GM20431 (cell line): ENCODE measurements at regions not wholly inside any gene's neighbourhood (a gene's known extent, or its start where the extent isn't known, plus 50 kb on each side); places are given as distances from the start of the nearest gene placed in this dataset.

Experiments
- in situ Hi-C: fragments of 300-500 bp; cut with MseI, MboI; formaldehyde crosslinking; loops from one replicate; pipeline ENCODE4 v1.15.0; 2020; ENCODE audit warnings: low sequenced_read_pairs; ENCODE audit not compliant: unreplicated experiment

DNA sequence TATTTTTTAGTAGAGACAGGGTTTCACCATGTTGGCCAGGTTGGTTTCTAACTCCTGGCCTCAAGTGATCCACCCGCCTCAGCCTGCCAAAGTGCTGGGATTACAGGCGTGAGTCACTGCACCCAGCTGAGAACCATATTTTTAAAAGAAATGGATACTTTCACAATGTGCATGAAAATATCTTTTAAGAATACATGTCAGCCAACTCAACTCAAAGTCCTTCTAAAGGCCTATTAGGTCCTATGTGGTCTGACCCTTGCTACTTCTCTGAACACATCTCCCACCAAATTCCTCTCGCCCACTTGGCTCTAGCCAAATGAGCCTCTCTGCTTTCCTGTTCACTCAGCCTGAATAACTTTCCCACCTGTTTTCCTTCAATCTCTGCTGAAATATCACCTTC, 119.6 kb downstream of the MTX2 start:
- in situ Hi-C loops: no loop called here

DNA sequence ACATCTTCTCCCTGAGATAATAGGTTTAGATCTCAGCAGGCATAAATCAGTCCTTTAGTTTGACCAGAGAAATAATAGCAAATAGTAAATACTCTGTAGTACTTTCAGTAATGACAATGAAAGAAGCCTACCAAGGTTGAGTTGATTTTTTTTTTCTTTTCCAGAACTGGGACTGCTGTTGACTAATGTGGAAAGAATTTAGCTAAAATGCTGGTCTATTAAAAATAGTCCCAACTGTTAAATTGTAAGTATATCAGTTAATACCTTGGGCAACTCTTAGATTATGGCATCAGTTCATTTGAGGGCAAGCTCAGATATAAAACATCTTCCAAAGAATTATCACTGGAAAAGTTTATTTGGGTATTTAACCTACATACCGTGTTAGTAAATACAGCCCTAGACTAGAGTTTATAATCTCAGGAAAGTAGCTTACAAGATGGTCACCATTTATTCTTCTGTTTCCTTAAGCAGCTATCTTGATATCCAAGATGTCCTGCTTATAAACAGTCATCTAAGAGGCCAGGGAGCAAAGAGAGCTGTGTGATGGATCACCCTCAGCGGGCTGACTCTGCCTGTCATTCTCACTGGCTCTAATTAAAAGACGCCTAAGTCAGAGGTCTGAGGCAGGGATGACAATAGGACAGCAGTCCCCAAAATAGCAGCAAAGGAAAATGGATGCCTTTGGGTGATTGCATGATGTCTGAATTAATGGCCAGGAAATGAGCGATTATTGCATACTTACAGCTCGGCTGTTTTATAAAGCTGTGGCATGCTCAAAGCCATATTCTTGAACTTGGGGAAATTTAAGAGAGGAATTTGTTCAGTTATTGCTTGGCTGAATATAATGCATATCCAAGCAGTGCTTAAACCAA, 121.3 kb downstream of the MTX2 start:
- in situ Hi-C loops: no loop called here

DNA sequence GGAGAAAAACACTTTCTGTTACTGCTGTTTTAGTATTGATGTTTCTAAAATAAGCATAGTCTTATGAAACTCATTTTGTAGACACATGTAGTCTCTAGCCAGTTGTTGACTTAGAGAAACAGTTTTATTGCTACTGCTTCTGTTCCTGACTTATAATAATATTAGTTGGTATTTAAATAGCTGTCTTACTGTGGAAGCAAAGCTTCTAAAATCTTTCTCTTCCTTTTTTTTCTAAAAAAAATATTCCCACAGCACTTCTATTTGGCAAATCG, 121.8 kb downstream of the MTX2 start:
- in situ Hi-C loops: no loop called here

DNA sequence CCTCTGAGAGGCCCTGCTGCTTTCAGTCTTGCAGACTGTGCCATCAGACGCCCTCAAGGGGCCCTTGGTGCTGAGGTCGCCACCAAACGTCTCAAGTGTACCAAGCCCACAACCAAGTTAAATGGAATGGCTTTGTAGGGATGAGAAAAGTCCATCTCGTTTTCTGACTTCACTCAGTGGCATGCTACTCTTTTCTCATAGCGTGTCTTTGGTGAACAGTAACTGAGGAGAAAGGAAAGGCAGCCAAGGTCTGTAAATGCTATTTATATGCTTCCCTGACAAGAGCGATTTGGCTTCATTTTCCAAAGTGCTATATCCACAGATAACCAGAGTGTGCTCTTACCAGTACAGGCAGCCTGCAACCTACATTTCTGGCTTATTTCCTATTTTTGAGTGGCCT, 123.0 kb downstream of the MTX2 start:
- in situ Hi-C loops: no loop called here

DNA sequence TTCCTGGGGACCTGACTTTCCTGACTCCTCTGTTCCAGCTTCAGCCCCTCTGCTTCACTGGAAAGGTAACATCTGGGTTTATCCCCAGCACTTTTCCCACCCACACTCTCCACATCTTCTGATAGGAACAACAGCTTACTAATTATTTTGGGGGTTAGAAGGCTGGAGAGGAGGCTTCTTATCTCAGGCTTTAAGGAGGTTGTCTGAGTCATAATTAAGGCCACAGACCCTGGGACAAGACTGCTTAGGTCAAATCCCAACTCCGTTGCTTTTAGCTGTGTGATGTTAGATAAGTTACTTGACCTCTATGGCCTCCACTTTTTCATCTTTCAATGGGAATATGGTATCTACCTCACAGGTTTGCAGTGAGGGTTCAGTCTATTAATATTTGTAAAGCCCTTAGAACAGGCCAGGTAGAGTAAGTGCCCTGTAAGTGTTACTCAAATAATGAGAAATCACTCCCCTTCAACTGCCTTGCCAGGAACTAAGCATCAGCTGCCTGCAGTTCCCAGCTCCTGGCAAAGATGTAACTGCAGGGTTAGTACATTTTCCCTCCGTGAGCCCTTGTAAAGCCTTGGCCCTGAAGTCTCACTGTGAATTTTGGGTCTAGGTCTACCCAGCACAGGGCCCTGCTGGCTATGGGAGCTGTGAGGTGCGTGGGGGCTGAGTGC, 123.6 kb downstream of the MTX2 start:
- in situ Hi-C loops: no loop called here

DNA sequence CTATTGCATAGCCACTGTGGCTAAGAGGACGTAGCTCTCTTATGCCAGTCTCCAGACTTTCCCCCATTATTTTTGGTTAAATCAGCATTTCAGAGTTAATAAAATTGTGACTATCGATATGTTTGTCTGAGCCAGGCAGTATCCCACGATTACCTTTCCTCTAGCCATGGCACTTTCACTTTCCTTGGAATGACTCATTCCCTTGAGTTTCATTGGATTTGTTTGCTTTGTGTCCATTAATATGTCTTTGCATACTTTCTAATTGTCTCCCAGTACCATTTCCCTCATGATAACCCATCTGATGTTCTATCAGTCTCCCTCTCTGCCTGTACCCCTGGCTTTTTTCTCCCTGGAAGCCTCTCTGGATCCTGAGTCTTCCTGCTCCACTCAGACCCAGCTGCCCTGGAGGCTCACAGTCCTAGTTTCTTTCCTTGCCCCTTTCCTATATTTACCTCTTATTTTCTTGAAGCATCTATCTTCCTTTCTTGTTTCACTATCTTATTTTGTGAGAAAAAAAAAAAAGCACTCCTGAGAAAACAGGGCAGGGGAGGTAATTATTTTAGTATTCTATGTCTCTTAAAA, 126.1 kb downstream of the MTX2 start:
- in situ Hi-C loops: no loop called here

DNA sequence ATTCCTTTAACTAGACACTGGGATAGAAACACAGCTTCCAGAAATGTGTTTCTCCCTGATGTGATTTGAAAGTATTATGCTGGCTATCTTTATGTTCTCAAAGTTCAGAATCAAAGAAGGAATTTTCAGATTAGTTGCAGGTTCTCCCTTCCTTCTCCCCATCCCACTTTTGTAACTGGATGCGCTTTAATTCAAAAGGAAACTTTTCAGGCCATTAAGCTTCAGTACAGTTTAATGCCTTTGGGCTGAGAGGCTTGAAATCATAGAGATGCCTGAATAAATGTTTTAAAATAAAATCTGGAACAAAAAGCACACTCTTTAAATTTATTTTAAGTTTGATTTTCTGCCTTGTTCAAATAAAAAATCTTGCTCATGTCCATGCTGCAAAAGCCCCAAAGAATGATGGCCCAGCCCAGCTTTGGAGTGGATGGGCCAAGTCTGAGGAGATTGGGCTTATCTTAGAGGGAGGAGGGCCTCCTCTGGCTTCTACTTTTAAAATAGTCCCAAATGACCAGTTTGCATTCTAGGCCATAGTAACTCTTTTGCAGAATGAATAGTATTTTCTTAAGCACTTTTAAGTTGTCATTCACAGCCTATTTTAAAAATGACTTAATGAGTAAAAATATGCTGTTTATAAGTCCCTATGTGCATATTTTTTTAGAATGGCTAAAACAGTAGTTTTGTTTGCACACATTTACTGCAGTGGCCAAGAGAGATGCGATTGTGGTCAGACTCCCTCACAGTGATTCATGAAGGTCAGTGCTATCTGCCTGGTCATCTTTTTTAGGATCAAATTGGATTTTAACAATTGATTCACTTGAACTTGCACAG, 129.2 kb downstream of the MTX2 start:
- in situ Hi-C loops: no loop called here

DNA sequence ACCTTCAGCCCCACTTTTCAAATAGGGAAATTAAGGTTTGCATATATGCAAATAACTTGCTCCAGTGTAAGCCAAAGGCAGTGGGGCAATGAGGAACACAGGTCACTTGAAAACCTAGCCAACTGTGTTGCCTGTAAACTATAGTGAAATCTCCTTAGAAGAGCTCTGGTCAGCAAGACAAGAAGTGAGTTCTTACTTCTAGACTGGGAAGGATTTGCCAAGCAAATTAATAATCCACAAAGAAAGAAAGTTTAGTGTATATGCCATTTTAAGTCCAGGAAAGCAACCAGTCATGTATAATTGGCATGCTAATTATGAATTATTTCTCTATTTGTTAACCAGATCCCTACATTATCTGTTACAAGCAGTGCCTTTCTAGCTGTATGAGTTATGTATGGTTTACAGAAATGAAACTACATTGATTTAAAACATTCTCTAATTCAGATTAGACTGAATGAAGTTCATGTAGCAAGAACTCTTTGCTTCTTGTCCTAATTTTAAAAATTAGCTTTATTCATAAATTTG, 129.9 kb downstream of the MTX2 start:
- in situ Hi-C loops: no loop called here

DNA sequence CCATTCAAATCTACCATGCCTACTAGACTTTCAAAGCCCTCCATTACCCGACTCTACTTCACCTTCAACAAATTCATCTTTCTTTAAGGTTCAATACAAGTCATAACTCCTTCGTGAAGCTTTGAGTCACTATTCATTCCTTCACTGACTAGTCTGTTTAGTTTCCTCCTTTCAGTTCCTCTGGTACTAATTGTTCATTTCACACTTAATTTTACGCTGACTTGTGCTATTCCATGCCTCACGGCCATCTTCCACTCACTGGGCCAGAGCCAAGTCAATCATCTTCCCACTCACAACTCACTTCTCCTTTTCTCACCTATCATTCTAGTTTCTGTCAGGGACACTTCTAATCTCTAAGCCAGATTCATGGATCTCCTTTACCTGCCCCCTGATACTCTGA, 136.2 kb downstream of the MTX2 start:
- in situ Hi-C loops: no loop called here

DNA sequence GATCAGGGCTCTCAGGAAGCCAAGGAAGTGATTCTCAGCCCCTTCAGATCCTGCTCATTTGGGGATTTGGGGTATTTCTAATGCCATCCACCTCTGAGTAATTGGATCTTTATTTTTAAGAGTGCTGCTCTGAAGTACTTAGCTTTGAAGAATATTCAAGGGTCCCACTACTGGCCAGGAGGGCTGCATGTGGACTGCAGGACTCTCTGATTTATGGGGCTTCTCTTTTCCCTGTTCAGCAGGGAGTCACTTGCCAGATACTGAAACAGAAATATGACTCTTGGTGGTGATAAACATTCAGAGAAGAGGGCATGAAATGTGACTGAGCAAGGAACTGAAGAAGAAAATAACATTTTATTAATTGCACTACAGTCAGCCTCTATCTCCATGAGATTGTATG, 138.5 kb downstream of the MTX2 start:
- in situ Hi-C loops: no loop called here

DNA sequence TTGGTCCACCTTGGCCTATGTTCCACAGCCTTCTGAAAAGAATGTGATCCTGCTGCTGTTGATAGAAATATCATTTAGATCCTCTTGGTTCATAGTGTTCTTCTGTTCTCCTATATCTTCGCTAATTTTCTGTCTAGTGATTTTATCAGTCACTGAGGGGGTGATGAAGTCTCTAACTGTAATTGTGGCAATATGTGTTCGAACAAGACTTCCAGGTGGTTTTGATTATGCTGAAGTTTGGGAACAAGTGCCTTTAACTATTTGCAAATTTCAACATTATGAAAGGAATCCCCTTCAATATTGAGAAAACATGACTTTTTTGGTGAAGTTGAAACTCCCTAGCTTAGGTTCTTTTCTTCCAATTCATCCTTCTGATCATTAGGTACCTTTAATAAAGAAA, 140.4 kb downstream of the MTX2 start:
- in situ Hi-C loops: no loop called here

DNA sequence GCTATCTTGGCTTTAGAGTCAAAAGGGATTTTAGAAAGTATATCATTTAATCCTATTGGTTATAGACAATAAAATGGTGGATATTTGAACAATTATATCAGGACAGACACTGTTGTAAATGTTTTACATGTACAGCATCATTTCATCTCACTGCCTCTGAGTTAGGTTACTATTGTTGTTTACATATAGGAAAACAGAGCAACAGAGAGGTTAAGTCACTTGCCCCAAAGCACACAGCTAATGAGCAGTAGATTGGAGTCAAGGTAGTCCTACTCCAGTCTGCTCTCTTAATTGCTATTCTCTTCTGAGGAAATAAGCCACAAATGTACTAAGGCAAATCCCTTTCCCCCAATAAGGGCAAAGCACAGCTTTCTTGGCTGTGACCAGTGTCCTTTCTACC, 142.9 kb downstream of the MTX2 start:
- in situ Hi-C loops: no loop called here

DNA sequence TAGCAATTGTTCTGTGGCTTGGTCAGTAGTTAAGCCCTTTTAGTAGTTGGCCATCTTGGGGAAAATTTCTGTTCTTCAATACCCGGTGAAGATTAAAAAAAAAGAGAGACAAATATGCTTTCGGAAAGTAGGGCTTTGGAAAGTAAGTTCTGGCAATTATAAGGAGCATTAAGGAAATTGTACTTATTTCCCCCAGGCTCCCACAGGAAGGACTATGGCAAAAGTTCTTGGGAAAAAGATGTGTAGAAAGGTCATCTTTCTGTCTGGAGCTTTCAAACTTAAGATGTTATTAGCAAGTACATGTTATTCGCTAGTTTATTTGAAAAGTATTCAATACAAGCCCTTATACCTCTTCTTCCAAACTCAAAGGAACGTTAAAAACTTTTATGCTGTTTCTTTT, 144.5 kb downstream of the MTX2 start:
- in situ Hi-C loops: no loop called here

DNA sequence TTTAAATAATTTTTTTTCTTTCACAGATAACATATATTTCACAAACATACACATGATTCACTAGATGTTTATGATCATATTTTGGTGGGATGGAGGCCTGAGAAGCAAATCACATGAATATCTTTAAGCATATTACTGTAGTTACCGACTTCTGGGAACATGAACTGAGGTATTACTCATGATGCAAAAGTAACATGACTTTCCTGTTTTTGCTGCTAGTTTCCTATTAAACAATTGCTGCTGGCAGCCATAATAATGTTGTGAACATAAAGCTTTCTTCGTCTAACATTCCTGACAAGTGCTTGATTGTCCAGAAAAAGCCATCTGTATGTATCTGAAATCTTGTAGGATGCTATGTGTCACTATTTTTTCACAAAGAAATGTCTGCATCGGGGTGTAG, 145.4 kb downstream of the MTX2 start:
- in situ Hi-C loops: no loop called here

DNA sequence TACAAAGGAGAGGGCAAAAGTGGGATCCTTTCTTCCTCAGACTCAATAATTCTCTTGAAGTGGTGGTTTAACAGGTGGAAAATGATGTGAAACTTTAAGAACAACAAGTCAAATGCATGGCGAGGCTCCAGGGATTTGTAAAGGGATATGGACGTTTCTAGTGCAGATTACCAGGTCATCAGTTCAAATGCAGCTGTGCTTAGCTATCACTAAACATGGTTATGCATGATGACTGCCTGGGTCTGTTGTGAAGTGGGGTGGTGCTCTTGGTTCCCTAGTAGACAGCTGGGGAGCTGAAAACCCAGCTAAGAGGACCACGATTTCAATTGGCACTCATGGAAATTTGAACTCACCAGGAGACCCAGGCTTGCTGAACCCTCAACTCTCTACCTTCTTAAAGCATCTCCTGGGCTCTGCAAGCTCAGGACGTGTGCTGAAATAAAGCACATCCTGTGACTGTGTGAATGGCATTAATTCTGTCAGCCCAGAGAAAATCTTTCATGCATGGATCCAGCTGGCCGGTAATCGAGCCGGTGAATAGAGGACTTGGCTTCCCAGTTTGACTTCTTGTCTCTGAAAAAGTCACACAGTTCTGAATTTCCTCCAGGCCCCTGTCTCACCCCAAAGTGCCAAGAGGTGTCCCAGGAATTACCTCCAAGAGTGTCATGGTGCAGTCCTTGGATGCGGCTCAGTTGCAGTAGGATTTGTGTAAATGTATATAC, 146.1 kb downstream of the MTX2 start:
- in situ Hi-C loops: no loop called here

DNA sequence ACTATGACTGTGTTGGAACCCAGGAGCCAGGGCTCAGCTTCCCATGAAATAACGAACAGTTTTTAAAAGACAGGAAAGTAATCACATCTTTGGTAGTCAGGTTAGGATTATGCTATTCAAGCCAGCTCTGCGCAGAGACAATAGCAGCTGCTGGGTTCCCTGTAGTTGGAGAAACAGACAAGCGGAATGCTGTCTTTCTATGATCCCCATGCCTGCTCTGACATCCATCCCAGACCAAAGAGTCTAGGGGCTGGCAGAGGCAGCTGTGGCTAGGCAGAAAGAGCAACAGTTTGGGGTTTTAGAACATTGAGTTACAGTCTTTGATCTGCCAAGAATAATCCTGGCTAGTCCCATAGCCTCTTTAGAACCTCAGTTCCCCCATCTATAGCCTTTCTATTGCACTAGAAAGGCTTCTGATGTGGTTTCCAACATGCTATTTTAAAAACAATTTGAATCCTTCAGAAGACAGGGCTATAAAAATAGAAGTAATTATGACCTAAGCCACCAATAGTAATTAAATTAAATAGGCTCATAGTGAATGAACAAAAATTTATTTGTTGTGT, 146.8 kb downstream of the MTX2 start:
- in situ Hi-C loops: no loop called here

DNA sequence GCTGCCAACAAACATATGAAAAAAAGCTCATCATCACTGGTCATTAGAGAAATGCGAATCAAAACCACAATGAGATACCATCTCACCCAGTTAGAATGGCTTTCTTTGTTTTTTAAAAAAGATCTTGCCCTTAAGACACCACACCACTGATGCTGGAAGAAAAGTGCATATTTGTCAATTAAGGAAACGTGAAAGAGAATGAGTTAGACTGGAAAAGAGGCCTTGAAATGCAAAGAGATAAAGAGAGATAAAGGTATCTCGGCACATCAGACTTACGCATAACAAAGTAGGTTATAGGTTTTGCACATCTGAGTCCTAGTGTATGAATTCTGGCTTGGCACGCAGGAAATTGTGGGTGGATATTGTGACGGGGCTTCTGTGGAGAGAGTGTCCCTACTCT, 149.5 kb downstream of the MTX2 start:
- in situ Hi-C loops: no loop called here

DNA sequence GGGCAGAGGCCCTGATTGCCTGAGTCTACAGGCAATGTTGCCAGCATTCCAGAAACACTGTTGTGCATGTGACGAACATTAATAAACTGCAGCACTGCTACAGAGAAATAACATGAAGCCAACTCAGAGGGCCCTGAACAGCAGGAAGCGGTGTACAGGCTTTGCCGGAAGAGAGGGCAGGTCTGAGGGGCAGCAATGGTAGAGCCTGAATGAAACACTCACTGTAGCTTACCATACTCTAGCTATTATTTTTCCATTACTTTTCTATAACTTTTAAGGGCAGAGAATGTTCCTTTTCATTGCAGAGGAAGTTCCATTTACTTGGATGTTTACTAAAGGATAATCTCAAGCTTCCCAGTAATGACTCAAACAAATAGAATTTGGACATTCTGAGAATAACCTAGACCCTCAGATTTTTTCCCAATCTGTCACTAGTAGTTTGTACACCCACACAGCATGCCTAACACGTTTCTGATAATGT, 150.4 kb downstream of the MTX2 start:
- in situ Hi-C loops: no loop called here

DNA sequence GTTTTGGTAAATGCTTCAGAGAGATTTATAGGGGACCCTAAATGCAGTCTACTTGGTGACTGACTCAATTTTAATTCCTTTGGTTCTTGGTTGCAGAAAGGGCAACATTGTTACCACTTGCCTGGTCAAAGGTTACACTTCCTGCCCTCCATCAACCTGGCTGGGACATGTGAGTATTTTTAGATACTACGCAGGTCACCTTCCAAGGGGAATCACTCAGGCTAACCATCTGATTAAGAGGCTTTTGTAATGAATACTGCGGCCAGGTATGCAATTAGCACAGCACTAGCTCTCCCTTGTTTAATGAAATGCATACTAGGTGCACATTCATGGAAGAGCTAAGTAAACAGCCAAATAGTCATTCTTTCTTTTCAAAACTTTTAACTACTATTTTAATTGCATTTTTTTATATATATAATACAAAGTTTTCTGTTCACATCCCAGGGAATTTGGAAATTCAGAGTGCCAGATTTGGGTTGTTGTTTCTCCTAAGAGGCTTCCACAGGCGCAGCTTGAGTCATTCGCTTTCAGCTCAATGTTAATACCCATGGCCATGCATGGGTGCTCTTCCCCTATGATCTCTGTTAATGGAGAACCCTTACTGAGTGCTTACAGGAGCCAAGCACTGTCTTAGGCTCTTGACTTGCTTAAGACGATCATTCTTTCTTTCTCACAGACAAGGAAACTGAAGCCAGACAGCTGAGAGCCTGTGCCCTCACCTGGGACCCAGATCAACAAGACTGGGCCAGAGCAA, 152.2 kb downstream of the MTX2 start:
- in situ Hi-C loops: no loop called here
